Stimulated activated CD4-positive, alpha-beta T cell treated with anti-CD3 and anti-CD28 coated beads, Interleukin-15, amount 100 ng/mL, for 24 hours (primary cell): ENCODE measurements at regions not wholly inside any gene's neighbourhood (a gene's known extent, or its start where the extent isn't known, plus 50 kb on each side); places are given as distances from the start of the nearest gene placed in this dataset.
"Not testable (repeated sequence)": the region's sequence is repeated elsewhere in the genome, so short reads cannot be mapped to it uniquely, and the experiment has no call there.

Experiments
- DNase-seq: peaks from one replicate; pipeline ENCODE4 v3.0.0-alpha.2; 2020

DNA sequence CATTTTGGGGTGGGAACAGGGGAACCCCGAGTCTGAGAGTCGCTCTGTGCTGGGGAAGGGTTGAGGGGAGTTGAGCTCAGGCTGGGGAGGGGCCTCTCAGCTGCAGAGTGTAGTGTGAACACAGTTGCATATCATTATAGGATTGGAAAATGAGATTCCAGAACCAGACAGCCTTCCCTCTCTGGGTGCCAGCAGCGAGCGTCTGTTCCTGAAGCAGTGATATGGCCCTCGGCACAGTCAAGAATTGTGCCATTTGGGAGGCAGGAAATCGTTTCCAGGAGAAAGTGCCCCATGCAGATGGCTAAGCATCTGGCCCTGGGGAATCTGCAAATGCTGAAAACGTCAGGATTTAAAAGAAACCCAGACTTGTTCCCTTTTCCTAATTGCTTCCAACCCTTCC, 70.4 kb upstream of the SFSWAP start:
- no peak for DNase-seq

DNA sequence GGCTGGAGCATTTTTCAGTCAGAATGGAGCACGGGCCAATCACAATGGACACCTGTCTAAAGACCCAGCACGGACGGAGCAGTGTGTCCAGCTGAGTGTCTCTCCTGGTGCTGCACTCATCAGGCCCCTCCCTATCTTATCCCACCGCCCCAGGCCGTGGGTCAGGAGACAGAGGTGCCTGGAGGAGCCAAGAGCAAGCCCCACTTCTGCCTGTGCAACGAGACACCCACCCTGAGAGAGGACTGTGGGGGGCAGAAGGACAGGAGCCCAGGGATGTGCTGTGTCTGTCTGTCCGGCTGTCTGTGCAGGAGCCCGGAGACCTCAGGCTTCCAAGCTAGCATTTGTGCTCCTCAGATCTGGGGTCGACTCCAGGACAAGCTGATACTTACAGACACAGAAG, 69.6 kb upstream of the SFSWAP start:
- no peak for DNase-seq

DNA sequence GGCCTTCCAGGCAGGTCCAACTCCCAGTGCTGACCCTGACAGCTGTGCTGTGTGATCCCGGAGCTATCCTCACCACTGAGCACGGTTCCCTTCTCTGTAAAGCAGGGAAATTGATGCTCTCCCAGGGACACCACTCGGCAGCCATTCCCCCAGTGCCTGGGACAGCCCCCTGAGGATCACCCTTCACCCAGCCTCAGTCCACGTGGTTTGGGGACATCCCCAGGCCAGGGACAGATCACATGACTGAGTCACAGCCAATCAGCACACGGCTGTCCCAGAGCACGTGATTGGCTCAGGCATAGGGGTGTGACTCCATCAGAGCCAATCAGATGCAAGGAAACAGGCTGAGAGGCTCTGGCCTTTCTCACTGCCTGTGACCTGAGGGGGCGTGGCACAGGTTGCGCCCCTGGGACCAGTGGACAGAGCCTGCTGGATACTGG, 68.8 kb upstream of the SFSWAP start:
- peak; percentile 27 for DNase-seq

DNA sequence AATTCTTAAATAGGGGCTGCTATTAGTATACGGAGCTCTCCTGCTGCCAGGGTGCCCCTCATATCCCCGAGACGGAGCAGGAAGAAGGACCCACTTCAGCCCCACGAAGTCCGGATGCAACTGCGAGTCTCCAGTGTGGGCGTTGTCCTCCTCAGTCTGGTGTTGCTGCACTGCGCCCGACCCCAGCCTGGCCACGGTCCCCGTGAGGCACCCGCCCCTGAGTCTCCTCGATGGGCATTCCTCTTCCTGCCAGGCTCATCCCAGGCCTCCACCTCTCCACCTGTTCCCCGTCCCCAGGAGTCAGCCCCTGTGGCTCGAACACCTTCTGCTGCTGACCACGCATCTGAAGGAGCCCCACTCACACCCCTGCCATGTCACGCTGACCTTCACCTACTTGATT, 68.1 kb upstream of the SFSWAP start:
- no peak for DNase-seq

DNA sequence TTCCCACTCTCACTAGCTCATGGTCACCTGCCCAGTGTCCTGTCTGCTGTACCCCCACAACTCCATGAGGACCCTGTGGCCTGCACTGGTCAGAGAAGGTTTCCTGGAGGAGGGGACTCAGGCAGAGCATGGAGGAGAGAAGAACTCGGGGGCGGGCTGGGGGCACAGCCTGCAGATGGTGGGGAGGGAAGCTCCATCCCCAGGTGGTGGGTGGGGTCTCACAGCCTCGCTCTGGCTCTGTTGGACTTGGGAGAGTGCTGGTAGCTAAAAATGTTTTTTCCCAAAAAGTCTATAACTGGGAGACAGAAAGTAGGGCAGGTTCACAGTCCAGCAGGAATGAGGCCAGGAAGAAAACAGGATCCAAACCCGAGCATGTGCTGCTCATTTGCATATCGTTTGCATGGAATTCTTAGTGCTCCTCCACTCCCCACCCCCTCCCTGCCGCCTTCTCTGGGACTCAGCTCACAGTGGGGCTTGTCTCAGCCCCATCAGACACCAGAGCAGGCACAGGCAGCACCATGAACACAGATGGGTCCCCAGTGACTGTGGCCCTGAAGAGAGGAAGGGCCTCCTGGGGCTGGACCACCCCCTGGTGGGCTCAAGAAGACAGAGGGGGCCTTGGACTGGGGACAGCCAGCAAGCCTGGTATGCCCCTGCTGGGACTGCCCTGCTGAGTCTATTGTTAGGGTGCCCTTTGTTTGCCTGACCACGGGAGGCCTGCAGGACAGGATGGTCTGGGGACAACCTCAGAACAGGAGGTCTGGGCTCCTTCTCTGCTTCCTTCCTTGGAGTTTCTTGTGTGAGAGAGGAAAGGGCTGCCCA, 67.0 kb upstream of the SFSWAP start:
- DNase-seq: no peak

DNA sequence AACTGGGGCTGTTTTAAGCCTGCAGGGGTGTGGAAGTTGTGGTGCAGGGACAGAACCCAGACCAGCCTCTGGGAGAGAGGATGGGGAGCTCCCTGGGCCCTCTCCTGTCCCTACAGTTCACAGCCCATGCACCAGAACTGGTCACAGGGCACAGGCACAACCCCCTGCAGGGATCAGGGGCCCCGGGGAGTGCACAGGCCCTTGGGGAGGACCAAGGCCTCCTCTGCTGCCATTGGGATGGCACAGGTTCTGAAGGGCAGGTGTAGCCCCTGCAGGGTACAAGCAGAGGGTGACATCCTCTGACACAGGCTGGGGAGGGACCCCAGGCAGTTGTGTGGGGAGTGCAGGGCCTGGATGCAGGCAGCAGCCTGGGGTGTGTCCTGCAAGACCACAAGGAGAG, 66.4 kb upstream of the SFSWAP start:
- DNase-seq: no peak

DNA sequence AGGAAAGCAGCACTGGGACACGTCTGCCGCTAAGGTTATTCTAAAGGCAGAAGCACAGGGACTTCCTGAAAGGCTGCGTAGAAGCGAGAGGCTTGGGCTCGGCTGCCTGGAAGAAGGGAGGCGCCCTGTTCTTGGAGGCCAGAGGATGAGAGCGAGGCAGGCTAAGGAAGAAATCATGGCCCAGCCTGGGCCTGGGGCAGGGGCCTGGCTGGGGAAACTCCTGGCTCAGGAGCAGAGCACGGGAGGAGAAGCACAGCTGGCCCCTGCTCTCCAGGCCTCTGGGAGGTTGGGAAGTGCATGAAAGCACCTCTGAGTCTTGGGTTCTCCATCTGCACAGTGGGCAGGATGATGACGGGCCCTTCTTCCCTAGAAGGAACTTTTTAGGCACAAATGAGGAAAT, 66.0 kb upstream of the SFSWAP start:
- DNase-seq: not testable (repeated sequence)

DNA sequence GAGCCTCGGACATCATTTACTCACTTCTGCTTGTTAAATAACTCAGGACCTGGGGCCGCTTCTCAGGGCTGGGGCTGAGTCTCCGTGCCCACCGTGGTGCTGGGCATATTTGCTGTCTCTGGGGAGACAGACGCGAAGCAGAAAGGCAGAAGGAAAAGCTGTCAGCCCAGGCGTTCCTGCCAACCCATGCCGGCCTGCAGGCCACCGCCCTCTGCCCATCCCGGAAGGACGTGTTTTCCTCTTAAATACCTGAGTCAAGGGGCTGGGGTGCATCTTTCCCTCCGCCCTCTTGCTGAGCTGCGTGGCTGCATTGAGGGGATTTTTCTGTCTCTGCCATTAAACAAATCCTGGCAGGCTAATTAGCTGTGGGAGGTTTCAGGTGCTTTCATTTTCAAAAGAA, 65.3 kb upstream of the SFSWAP start:
- not testable (repeated sequence) for DNase-seq

DNA sequence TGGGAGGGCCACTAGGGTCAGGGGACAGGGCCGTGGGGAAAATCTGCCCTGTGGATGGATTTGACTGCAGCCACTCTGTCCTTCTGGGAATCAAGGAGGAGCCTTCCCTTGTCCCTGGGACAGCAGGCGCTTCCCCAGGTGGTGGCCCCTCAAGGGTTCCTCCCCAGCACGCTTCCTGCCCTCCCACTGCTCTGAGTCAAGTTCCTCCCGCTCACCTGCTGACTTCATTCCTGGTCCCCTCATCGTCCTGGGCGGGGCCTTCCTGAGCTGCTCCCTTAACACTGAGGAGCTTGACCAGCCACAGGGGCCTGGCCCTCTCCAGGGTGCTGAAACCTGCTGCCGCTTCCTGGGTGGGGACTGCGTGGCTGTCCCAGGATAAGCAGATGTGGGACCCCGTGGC, 64.4 kb upstream of the SFSWAP start:
- not testable (repeated sequence) for DNase-seq

DNA sequence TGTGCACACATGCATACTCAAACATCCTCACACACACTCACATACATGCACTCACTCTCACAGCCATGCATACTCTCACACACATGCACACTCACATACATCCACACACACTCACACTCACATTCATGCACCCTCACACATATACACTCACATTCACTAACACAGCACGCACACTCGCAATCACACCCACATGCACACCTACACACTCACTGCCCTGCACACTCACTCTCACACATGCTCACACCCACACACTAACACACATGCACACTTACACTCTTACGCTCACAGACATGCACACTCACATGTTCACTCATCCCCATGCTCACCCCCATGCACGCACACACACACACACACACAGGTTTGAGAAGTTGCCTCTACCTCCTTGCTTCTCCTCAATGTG, 63.2 kb upstream of the SFSWAP start:
- DNase-seq: no peak

DNA sequence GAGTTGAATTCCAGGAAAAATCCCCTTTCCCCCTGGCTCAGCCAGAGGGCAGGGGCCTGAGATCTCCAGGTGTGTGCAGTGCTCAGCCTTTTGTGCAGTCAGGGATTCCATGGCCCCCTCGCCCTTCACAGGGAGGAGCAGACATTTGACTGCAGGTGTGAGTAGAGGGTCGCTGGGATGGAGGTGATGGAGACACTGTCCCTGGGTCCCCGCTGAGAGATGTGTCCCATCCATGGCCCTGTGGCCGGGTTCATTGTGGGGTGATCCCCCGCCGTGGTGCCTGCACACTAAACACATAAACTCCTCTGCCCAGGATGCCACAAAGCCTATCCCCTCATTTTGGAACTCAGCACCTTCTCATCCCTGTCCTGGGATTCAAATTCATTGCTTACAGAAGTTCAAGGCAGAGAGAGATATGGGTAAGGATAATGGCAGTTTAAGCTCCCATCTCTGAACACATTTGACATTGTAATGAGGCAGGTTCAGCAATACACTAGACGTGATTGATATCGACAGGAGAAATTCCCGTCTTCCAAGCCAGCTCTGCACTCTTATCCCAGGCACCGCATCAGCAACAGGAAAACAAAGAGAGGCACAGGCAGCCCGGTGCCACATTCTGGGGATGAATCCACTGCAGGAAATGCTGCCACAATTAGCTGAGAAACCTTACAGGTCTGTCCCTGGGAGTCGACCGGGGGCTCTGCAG, 55.3 kb upstream of the SFSWAP start:
- DNase-seq: not testable (repeated sequence)

DNA sequence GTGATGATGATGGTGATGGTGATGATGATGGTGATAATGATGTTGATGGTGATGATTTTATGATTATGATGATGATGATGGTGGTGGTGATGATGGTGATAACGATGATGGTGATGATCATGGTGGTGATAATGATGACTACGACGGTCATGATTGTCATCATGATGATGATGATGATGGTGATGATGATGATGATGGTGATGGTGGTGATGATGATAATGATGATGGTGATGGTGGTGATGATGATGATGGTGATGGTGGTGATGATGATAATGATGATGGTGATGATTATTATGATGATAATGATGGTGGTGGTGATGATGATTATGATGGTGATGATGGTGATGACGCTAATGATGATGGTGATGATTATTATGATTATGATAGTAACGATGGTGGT, 54.1 kb upstream of the SFSWAP start:
- not testable (repeated sequence) for DNase-seq

DNA sequence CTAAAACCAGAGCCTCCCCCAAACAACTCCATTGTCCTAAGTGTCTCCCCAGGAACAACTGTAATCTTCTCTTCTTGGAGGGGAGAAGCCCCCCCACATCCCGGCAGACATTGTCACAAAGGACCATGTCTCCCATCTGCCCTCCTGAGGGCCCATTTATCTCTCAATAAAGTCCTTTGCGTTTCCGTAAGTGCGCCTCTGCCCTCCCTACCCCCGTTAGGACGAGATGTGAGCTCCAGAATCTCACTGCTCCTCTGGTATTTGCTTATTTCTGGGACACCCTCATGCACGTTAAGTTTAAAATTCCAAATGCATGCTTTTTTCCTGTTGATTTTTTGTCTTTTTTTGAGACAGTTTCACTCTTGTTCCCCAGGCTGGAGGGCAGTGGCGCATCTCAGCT, 52.3 kb upstream of the SFSWAP start:
- DNase-seq: not testable (repeated sequence)

DNA sequence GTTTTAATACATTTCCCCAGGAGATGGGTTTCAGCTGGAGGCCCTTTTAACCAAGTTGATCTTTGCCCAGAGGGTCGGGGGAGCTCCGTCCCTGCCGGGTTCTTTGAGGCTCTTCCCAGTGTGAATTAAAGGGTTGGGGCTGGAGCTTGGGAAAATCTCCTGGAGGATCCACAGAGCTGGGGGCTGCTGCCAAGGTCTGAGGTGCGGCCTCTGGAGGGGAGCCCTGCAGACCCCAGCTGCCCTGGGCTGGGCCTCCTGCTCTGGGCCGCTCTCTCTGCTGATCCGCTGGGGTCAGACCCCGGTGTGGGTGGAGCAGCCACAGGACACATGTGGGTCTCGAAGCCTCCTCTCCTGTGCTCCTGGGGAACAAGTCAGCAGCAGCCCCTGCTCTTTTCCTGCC, 51.4 kb upstream of the SFSWAP start:
- not testable (repeated sequence) for DNase-seq

DNA sequence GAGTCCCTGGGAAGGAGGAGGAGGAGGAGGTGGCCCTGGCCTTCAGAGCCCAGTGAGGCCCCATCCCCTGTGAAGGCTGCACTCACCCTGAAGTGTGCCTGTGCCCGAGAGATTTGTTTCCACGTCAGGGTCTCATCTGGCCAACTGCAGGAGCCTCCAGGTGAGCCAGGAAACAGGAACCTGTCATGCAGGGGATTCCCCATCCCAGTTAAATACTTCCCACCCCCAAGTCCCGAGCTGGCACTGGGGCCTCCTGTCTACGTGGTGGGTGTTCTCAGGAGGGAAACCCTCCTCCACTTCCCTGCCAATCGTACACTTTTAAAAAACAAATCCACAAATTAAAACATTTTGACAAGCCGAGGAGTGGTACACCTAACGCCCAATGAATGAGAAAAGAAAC, 50.9 kb upstream of the SFSWAP start:
- not testable (repeated sequence) for DNase-seq

DNA sequence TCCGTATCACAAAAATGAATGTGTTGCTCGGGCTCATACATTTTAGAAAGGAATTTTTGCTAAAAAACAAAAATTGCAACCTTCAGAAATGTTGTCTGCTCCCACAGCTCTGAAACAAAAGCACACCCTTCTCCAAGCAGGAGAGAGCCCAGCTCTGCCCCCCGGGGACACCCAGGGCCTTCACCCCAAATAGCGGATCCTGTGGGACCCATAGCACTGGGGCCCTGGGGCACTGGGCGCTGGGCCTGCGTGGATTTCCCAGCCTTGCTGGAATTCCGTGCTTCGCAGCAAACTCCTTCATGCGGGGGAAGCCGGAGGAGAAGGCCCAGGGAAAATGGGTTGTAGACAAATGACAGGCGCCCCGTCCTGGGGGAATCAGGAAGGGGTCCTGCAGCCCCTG, 50.5 kb upstream of the SFSWAP start:
- DNase-seq: not testable (repeated sequence)
